Kasumi-1 (cell line): ENCODE measurements at regions not wholly inside any gene's neighbourhood (a gene's known extent, or its start where the extent isn't known, plus 50 kb on each side); places are given as distances from the start of the nearest gene placed in this dataset.
"Not testable (repeated sequence)": the region's sequence is repeated elsewhere in the genome, so short reads cannot be mapped to it uniquely, and the experiment has no call there.

ENCODE experiments used
- DNase-seq, 2 experiments: peaks; one replicate each; lab custom pipeline; 2025; lab: John Stamatoyannopoulos, UW

DNA sequence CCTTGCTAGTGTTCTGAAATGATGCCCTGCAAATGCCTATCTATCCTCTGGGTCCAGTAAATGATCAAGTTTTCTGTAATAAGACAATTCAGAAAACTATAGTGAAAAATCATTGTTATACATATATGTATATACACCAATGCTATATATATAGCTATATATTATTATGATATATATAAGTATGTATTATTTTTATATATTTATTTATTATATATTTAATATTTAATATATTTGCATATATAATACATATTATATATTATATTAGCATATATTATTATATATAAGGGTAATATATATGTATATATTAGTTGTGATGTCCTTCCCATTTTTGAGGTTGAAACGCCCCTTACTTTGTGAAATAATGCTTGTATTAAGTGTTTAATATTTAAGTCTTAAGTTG, 181.4 kb upstream of the CACNA2D1 start:
- DNase-seq = no peak

DNA sequence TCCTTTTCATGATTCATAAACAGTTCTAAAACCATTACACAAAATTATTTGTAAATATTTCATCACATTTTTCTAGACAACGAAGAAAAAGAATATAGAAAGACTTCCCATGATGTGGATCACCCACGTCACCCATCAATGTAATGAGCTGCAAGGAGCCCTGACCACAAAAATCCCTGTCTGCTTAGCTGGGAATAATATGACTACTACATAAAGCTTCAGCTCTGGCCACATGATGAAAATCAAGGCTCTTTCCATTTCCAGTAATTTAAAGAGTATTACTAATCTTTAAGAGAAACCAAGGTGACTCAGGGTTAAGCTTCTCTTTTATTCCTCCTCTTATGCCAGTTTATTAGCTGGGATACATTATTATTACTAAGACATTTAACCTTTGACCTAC, 180.8 kb upstream of the CACNA2D1 start:
- no peak for DNase-seq

DNA sequence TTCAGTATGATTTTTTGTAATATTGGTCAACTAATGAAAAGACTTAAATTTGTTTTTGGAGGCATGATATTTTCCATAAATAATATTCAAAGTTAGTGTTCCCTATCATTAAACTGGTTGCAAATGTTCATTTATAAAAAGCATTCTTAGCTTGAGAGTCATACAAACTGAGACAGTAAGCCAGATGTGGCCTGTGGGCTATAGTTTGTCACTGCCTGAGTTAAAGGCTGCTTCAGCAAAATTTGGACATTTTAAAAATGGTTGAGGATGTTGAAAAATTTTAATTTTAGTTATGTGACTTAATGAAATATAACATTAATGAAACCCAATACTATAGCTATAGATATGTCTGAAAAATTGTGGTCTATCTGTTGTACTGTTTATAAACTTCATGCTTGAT, 180.2 kb upstream of the CACNA2D1 start:
- DNase-seq = no peak

DNA sequence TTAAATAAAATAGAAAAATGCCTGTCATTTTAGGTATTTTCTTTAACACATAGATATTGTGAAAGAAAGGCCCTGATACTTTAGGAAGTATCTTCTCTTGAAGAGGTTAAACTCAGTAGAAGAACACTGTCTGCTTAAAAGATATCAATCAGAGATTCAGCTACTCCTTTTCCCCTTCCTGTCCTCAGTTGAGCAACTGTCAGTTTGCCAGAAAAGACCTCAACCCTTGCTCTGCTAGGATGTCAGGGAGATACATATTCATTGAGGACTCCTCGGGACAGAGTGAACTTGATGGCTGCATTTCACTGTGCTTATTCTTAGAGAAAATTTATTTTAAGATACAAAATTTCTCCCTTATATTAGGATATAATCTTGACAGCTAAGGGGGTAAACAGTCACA, 173.6 kb upstream of the CACNA2D1 start:
- DNase-seq = peak; percentile 26 to 36

DNA sequence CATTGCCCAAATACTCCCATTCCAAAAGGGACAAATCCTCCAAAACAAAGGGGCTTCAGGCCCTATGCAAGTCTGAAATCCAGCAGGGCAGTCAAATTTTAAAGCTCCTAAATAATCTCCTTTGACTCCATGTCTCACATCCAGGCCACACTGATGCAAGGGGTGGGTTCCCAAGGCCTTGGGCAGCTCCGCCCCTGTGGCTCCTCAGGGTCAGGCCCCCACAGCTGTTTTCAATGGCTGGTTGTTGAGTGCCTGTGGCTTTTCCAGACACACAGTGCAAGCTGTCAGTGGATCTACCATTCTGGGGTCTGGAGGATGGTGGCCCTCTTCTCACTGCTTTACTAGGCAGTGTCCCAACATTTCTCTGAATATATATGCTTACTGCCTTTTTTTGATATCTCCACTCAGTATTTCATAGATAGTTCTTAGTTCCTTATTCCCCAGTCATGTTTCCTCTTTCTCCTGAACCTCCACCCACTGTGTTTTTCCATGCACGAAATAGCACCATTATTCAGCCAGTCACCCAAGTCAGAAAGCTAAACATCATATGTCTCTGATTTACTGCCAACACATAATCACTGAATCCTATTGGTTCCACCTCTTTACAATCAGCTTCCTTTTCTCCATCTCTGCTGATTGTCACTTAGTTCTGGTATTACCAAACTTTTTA, 172.6 kb upstream of the CACNA2D1 start:
- peak; percentile 38 to 48 for DNase-seq

DNA sequence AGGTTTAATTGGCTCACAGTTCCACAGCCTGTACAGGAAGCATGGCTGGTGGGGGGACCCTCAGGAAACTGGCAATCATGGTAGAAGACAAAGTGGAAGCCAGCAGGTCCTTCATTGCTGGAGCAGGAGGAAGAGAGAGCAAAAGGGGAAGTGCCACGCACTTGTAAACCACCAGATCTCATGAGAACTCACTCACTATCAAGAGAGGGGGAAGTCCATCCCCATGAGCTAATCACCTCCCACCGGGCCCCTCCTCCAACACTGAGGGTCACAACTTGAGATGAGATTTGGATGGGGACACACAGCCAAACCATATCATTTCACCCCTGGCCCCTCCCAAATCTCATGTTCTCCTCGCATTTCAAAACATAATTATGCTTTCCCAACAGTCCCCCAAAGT, 171.9 kb upstream of the CACNA2D1 start:
- peak; percentile 90 to 93 for DNase-seq

DNA sequence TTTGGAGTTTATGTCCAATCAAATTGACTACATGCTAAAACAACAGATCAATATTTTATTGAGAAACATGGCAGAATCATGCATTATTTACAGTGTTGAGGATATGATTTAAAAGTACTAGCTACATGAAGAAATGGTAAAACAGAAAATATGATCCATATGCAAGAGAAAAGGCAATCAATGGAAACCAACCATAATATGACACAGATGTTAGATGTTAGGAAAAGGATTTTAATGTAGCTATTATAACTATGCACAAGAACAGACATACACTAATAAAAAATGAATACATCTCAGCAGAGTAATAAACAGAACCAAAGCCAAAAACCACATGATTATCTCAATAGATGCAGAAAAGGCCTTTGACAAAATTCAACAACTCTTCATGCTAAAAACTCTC, 166.2 kb upstream of the CACNA2D1 start:
- DNase-seq = no peak

DNA sequence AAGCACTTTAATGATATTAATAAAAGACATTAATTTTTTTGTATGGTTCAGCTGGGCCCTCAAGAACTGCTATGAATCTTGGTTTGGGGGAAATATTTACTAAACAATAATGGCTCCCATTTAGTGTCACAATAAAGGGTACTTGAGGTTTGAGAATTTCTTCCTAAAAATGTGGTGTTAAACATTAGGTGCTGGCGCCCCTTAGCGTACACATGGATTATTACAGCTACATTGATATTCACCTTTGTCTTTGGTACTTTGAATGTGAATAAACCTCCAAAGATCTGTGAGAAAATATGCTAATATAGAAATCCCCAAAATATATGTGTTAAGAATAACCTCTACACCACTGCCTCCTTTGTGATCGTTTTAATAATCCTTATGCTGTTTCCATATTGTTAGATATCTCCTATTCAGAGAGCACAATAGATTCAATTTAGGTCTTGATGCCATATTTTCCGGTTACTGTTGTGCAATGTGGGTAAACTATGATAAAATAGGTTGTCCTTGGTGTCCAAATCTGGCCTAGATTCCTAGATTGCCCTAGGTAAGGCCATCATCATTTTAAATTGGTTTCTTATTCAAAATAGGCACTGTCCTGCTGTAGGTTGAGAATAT, 161.8 kb upstream of the CACNA2D1 start:
- peak; percentile 63 to 83 for DNase-seq

DNA sequence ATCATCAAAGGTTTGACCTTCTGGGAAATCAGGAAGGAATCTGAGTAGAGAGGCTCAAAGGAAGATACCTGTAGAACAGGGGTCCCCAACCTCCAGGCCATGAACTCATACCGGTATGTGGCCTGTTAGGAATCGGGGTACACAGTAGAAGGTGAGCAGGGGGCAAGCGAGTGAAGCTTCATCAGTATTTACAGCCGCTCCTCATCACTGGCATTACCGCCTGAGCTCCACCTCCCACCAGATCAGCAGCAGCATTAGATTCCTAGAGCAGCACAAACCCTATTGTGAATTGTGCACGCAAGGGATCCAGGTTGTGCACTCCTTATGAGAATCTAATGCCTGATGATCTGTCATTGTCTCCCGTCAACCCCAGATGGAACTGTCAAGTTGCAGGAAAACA, 158.5 kb upstream of the CACNA2D1 start:
- no peak for DNase-seq

DNA sequence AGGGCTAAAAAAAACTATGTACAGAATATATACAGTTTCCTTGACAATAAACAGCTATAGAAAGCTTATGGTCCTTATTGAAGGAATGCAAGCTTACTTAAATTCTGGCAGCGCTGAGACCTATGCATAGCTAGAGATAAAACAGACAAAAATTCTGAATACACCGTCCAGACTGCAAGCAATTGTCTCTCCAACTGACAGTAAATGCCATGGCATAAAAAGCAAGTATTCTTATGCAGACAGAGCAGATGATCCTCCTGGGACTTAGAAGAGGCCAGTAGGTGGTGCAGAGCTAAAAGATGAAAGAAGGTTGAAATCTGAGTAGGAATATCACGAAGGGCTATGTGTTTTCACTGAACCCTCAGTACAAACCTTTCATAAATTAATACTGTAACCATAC, 157.0 kb upstream of the CACNA2D1 start:
- peak; percentile 23 to 34 for DNase-seq

DNA sequence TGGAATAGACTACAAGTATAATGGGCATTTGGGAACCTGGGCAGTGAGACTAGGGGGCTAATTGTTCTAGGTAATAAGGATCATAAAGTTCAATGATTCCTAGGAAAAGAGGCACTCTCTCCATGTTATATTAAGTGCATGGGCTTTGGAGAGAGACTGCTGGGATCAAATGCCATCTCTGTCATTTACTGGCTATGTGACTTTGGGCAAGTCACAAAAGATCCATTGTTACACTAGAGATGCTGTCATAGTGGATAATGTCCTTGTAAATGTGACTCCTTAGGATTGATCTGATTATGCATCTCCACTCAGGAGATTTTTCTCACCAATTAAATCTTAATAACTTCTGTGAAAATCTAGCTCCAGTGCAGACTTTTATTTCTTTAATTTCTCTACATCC, 156.3 kb upstream of the CACNA2D1 start:
- DNase-seq = no peak

DNA sequence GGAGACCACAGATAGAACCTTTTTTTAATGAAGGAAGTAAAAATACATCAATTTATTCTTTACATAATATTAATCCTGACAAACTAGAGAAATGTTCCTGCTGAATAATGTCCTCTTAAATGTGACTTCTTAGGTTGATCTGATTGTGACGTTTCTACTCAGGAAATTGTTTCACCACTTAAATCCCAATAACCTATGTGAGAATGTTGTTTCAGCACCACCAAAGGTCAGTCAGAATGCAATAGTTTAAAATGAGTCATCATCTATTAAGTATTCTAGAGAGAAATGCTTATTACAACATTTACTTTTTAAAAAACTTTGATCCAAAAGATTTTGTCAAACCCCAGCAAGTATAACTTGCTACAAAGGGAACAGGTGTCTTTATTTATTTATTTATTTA, 155.4 kb upstream of the CACNA2D1 start:
- no peak for DNase-seq

DNA sequence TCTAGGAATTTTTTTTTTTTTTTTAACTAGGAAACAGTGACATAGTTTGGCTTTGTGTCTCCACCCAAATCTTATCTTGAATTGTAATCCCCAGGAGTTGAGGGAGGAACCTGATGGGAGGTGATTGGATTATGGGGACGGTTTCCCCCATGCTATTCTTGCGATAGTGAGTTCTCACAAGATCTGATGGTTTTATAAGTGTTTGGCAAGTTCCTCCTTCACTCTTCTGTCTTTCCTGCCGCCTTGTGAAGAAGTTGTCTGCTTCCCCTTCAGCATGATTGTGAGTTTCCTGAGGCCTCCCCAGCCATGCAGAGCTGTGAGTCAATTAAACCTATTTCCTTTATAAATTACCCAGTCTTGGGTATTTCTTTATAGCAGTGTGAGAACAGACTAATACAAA, 152.2 kb upstream of the CACNA2D1 start:
- DNase-seq = peak; percentile 79 to 82

DNA sequence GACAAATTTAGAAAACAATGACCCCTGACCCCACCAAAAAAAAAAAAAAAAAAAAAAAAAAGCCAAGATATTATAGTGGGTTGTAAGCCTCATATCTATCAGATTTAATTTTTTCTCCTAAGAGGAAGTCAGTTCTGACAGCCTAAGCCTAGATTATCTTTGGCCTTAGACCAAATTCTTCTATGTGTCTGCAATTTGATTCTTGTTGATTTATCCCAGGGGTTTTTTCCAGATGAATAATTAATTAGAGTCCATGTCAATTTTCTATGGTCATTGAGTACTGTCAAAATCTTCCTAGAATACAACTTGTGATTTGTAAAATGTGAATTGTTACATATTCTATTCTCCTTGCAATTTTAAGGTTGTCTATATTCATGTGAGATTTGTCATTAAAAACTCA, 151.6 kb upstream of the CACNA2D1 start:
- peak; percentile 7 to 22 for DNase-seq

DNA sequence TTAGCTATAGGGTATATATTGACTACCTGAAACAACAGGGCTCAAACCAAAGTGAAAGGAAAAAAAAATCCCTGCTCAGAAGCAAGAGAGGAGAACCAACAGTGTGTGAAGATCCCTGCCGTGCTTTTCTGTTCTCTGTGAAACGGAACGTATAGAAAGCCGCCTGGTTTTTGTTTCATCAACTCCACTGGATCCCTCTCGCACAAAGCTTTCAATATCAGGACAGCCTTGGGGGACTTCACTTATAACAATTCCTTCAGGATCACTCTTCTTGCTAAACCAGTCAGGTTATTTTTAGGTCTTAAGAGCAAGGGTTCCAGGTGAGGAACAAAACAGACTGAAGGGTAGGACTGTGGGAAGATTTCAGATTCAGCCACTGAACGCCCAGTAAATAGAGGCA, 151.1 kb upstream of the CACNA2D1 start:
- DNase-seq = no peak

DNA sequence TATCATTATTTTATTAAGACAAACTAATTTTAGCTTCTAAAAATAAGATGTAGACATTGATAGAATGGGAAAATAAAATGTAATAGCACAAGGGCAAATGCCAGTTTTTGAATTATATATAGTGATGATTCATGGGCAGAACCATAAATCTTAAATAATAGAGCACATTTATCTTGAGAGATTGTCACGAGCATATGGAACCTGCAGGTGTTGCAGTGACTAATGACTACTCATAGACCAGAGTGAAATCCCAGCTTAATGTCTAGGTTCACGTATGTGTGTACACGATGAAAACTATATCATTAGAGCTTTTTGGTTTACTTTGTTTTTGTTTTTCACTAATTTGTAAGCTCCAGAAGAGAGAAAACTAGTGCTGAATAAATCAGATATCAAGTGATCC, 150.2 kb upstream of the CACNA2D1 start:
- DNase-seq = no peak

DNA sequence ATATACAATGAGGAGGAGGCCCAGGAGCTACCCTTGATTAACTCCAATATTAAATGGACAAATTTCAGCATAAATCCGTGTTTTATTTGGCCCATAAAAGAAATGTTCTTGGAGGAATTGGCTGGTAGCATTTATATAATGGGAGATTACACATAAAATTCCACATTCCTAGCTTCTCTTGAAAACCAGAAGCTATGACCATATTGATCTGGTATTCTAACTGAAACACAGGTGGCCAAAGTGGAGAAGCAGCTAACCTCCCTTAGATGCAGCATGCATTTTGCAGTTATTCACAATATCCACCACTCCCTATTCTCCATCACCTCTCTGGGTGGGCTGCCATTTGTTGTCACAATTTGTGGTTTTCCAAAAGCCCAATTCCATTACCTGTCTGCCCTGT, 148.8 kb upstream of the CACNA2D1 start:
- no peak for DNase-seq

DNA sequence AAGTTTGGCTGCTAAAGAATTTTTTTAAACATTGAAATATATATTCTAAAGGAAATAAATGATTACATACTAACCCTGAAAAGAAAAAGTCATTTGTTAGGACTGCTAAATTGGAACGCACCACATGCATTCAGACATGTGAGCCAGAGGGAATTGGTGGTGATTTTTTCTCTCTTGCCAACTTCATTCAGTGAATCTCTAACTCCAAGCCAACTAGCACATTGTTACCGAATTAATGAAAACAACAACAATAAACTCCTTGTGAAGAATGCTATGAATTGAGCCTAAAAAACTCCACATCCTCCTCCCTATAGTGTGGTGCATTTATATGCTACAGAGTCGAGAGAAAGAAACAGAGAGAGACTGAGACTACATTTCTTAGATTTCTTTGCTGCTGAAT, 135.5 kb upstream of the CACNA2D1 start:
- DNase-seq = no peak

DNA sequence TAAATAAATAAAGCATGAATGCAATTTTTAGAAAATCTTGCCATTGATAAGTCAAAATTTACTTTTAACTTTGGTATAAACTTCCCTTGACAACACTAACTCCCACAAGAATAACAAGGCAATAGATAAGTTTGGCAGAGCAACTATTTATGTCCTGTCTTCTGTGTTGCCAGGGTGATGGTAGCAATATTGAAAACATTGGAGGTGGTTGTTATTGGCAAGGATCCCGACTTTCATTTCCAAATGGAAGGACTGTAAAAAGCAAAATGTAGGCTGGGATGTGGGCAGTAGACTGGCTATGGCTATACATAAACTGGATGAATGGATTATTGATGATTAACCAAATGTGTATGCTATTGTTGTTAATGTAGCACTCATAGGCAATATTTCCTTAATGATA, 134.9 kb upstream of the CACNA2D1 start:
- DNase-seq = no peak

DNA sequence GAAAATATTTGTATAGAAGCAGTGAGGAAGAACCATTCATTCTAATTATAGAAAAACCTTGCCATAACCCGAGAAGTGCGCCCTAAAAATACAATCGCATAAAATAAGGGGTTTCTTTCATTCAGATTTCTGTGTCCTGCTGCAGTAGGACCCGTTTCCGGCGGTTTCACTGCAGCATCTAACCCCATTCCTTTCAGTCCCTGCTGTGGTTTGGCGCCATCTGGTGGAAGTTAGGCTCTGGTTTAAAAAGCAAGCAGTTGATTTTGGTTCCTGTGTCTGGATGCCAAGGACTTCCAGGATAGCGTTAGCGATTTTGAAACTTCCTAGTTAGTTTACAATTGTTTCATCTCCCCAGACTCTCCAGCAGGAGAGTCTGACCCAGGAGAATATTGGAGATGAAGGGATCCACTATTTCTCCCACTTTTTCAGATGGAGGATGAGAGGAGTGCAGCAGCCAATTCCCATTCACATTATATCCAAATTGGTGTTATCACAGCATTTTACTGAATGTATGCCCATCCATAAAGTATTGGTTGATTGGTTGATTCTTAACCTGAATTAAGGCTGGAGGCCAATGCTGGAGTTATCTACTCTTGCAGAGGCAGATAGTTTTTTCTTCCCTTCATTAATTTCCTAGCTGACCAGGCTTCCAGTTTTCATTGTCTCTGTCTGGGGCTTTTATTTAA, 128.8 kb upstream of the CACNA2D1 start:
- DNase-seq = peak; percentile 60 to 82

DNA sequence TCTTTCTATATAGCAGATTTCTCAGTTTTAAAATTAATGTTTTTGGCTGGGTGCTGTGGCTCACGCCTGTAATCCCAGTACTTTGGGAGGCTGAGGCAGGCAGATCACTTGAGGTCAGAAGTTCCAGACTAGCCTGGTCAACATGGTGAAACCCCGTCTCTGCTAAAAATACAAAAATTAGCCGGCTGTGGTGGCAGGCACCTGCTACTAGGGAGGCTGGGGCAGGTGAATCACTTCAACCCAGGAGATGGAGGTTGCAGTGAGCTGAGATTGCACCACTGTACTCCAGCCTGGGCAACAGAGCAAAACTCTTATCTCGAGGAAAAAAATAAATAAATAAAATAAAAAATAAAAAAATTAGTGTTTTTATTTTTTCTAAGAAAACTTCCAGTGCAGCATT, 127.5 kb upstream of the CACNA2D1 start:
- not testable (repeated sequence) for DNase-seq

DNA sequence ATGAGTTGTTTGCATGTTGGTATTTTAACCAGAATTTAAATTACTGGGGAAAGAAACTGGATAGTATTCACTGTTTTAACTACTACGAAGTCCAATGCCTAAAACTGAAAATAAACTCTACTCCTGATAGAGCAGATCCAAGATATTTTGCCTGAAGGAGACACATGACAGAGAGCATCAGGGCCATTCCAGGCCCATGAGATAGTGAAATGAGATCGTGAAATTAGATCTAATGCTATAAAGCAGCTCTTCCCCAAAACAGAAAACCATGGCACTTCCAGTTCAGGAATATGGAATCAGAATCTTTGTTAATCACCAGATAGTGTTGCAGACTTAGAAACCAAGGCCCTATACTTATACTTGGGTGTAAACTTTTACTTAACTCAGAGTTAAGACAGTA, 124.3 kb upstream of the CACNA2D1 start:
- no peak for DNase-seq

DNA sequence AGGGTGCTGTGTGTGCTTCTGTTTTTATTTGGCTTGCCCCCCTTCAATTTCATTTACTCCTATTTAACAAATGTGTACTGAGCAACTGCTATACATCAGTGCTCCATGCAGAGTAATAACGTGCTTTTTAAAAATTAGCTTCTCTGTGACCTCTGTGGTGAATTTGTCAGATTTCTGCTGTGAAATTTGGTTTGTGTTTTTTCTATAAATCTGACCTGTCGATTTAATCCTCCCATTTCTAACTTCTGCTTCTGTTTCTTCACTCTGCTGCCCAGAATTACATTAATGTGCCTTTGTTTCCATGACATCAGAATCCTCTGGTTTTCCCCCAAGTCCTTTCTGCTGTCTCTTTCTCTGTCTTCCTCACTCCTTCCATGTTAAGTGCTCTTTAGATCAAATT, 123.8 kb upstream of the CACNA2D1 start:
- DNase-seq = no peak

DNA sequence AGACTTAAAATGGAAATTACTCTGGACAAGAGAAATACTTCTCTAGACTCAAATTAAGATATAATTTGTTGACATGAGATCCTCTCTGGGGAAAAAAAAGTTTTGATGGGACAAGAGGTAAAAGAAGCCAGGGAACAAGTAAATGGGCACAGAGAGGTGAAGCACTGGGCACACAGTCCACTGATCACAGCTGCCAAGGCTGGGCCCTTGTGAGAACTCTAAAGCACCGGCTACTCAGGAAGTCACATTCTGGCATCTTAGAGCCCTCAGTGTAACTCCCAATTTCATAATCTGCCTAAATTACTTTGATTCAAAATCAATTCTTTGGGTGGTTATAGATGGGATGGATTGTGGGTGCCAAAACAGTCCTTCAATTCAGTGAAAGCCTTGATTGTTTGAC, 123.2 kb upstream of the CACNA2D1 start:
- DNase-seq = no peak
